ENCODE measurements at regions not wholly inside any gene's neighbourhood (a gene's known extent, or its start where the extent isn't known, plus 50 kb on each side); places are given as distances from the start of the nearest gene placed in this dataset.

- CTCF ChIA-PET: interaction anchor here (1.3 kb wide), 1 partner anchor 12 kb away, joined by 4 read pairs; no protein-coding TSS in a partner anchor
- no peaks in the 10 kb centered on the region for H3K4me1 Mint-ChIP-seq (ENCODE audit: low read depth, unreplicated experiment)
- H3K27me3 Mint-ChIP-seq (ENCODE audit: unreplicated experiment): no peaks in the 10 kb centered on the region
- H3K36me3 Mint-ChIP-seq (ENCODE audit: insufficient read depth, unreplicated experiment): no peaks in the 10 kb centered on the region
- TF ChIP-seq, protein P1, sequence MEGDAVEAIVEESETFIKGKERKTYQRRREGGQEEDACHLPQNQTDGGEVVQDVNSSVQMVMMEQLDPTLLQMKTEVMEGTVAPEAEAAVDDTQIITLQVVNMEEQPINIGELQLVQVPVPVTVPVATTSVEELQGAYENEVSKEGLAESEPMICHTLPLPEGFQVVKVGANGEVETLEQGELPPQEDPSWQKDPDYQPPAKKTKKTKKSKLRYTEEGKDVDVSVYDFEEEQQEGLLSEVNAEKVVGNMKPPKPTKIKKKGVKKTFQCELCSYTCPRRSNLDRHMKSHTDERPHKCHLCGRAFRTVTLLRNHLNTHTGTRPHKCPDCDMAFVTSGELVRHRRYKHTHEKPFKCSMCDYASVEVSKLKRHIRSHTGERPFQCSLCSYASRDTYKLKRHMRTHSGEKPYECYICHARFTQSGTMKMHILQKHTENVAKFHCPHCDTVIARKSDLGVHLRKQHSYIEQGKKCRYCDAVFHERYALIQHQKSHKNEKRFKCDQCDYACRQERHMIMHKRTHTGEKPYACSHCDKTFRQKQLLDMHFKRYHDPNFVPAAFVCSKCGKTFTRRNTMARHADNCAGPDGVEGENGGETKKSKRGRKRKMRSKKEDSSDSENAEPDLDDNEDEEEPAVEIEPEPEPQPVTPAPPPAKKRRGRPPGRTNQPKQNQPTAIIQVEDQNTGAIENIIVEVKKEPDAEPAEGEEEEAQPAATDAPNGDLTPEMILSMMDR (IDR thresholded peaks at IDR 0.05; ENCODE audit: unreplicated experiment): no peak
- intact Hi-C loops (cut with micrococcal nuclease; ENCODE audit: unreplicated experiment): no loop called here
- no peak overlapping the region for H3K4me3 Mint-ChIP-seq (ENCODE audit: low read depth, unreplicated experiment)
- DNase-seq: no peak
- H3K27ac Mint-ChIP-seq (ENCODE audit: unreplicated experiment): no peak overlapping the region
- BruUV-seq (replicated peaks): no TSS peak
- no peaks in the 10 kb centered on the region for H3K9me3 Mint-ChIP-seq (ENCODE audit: low read depth, unreplicated experiment)
Observed at GRCh38 chr2:58721912-58722591, 480.9 kb upstream of the FANCL start.

DNA sequence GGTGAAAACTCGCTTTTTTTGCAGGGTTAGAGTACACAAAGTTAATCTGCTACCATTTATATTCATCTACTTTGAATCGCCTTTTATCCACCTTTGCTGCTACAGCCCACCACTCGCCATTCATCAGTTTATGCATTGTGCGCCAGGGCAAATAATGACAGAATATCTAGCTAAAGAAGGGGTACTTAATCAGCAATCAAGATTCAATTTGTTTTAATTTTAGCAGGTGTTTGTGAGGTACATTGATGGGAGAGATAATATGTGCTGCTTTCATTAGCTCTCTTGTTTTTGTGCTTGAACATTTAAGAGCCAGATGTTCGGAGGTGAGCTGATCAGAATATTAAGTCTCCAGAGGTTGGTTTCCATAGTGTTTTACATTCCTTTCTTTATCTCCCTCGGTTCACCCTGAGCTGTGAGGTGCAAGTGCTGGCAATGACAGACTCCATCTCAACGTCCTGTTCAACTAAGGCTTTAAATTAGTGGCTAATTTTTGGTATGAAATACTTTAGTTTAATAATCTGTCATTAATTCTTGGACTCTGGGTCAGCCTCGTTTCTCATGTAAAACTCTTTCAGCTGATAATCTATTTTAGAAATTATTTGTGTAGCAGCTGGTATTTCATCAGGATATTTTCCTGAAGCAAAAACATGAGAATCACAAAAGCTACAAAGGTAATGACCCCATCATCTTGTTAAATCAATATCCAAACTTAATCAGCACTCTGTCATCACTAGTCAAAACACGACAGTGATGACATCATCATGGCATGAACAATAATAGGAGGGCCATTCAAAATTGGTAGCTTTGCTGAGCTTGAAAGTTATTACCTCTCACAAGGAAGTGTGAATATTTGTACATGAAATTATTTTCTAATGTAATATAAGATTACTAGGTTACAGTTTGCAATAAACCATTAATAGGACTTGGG, 479.9 kb upstream of the FANCL start:
- Mint-ChIP-seq H3K27me3 (ENCODE audit: unreplicated experiment) (no peaks in the 10 kb centered on the region), H3K4me3 (ENCODE audit: low read depth, unreplicated experiment) (no peak overlapping the region), H3K27ac (ENCODE audit: unreplicated experiment) (no peak overlapping the region), H3K9me3 (ENCODE audit: low read depth, unreplicated experiment) (no peaks in the 10 kb centered on the region), H3K4me1 (ENCODE audit: low read depth, unreplicated experiment) (no peaks in the 10 kb centered on the region), H3K36me3 (ENCODE audit: insufficient read depth, unreplicated experiment) (no peaks in the 10 kb centered on the region)
- intact Hi-C loops (cut with micrococcal nuclease; ENCODE audit: unreplicated experiment): no loop called here
- DNase-seq: no peak
- CTCF ChIA-PET: interaction anchor here (1.3 kb wide), 1 partner anchor 13 kb away, joined by 4 read pairs; no protein-coding TSS in a partner anchor
- TF ChIP-seq, protein P1 (IDR thresholded peaks at IDR 0.05; ENCODE audit: unreplicated experiment): no peak
- BruUV-seq (replicated peaks): no TSS peak

DNA sequence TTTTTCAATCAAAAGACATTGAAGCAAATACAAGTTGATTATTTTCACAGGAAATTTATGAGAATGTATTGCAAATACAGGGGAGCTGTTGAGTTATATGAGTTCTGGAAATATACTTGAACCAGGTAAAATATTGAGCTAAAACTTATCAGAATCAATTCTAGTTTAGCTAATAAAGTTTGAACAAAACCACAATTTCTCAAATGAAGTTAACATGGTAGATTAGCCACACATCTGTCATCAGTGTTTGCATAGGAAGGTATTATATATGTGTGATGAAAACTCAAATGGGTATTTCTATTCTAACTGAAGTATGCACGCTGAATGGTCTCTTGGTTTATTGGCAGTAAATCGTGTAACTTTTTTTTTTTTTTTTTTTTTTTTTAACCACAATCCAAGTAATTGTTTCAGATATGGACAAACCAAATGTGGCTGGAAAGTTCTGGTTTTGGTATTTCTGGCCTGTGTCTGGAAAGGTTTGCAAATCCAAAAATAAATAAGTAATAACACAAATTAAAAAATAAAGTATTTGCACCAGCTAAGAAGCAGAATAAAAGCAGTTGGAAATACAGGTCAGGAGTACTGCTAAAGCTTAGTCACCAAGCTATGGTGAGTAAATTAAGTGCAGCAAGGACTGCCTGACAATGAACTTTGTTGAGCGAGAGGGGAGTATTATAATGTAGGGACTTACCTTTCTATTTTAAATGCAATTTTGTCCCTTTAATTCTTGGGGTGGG, 479.1 kb upstream of the FANCL start:
- Mint-ChIP-seq H3K27me3 (ENCODE audit: unreplicated experiment) (no peaks in the 10 kb centered on the region), H3K4me3 (ENCODE audit: low read depth, unreplicated experiment) (no peak overlapping the region), H3K4me1 (ENCODE audit: low read depth, unreplicated experiment) (no peaks in the 10 kb centered on the region), H3K9me3 (ENCODE audit: low read depth, unreplicated experiment) (no peaks in the 10 kb centered on the region), H3K36me3 (ENCODE audit: insufficient read depth, unreplicated experiment) (no peaks in the 10 kb centered on the region), H3K27ac (ENCODE audit: unreplicated experiment) (no peak overlapping the region)
- TF ChIP-seq, protein P1 (IDR thresholded peaks at IDR 0.05; ENCODE audit: unreplicated experiment): no peak
- CTCF ChIA-PET: interaction anchor here (0.7 kb wide), 1 partner anchor 184 kb away, joined by 6 read pairs; no protein-coding TSS in a partner anchor
- intact Hi-C loops (cut with micrococcal nuclease; ENCODE audit: unreplicated experiment): no loop called here
- BruUV-seq (replicated peaks): no TSS peak
- DNase-seq: no peak

DNA sequence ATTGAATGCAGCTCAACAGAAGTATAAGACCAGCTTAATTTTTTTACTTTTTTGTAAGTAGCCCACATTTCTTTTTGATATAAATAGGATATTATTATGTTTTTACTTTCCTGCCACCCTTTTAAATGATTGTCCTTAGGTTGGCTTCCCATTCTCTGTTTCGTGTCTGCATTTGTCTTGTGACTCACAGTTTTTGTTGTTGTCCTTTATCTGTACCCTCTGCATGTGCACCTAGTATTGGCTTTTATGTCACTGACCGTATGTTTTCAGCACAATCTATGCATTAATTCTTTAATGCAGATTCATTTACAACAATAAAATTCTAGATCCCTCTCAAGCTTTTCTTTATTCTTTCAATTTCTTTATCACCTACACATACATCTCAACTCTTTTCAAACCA, 474.2 kb upstream of the FANCL start:
- Mint-ChIP-seq H3K27ac (ENCODE audit: unreplicated experiment) (no peak overlapping the region), H3K9me3 (ENCODE audit: low read depth, unreplicated experiment) (no peaks in the 10 kb centered on the region), H3K4me1 (ENCODE audit: low read depth, unreplicated experiment) (no peaks in the 10 kb centered on the region), H3K4me3 (ENCODE audit: low read depth, unreplicated experiment) (no peak overlapping the region), H3K36me3 (ENCODE audit: insufficient read depth, unreplicated experiment) (no peaks in the 10 kb centered on the region), H3K27me3 (ENCODE audit: unreplicated experiment) (no peaks in the 10 kb centered on the region)
- intact Hi-C loops (cut with micrococcal nuclease; ENCODE audit: unreplicated experiment): no loop called here
- CTCF ChIA-PET: no interaction called here
- BruUV-seq (replicated peaks): no TSS peak
- no peak for DNase-seq
- TF ChIP-seq, protein P1 (IDR thresholded peaks at IDR 0.05; ENCODE audit: unreplicated experiment): no peak

All from Calu3 (cell line).